Skin epidermis (tissue), 12 donors: ENCODE measurements at regions not wholly inside any gene's neighbourhood (a gene's known extent, or its start where the extent isn't known, plus 50 kb on each side); places are given as distances from the start of the nearest gene placed in this dataset.

Source experiments
- H3K27ac ChIP-seq, 21 experiments: fragments of 200-600 bp; sonication (generic) in 11 of 21; one replicate each; pipeline ENCODE4 v1.5.0; 2020; ENCODE audit warnings: mild to moderate bottlenecking in 3 of 21, inconsistent platforms in 2 of 21, moderate library complexity in 2 of 21
- H3K4me3 ChIP-seq, 7 experiments: fragments of 200-600 bp; sonication (generic) in 2 of 7; one replicate each; pipeline ENCODE4 v1.5.0; 2020; ENCODE audit warnings: inconsistent platforms in 2 of 7, mild to moderate bottlenecking in 2 of 7, moderate library complexity in 1 of 7

- Histone ChIP-seq H3K27ac (no peak overlapping the region), H3K4me3 (no peak overlapping the region)
Observed at GRCh38 chr1:79374397-79374796, 367.9 kb upstream of the ADGRL4 start.

GRCh38 chr1:79373481-79374125 is 367.1 kb upstream of the ADGRL4 start:
- no peak overlapping the region for H3K4me3 ChIP-seq
- no peak overlapping the region for H3K27ac ChIP-seq

GRCh38 chr1:79371802-79372201 is 365.3 kb upstream of the ADGRL4 start:
- Histone ChIP-seq H3K4me3 (no peak overlapping the region), H3K27ac (no peak overlapping the region)

GRCh38 chr1:79369091-79369490 is 362.6 kb upstream of the ADGRL4 start:
- H3K4me3 ChIP-seq = no peak overlapping the region
- no peak overlapping the region for H3K27ac ChIP-seq

- H3K4me3 ChIP-seq = no peak overlapping the region
- H3K27ac ChIP-seq = no peak overlapping the region
Observed at GRCh38 chr1:79364896-79365295, 358.4 kb upstream of the ADGRL4 start.

GRCh38 chr1:79363430-79363829 is 356.9 kb upstream of the ADGRL4 start:
- Histone ChIP-seq H3K4me3 (no peak overlapping the region), H3K27ac (no peak overlapping the region)

- no peak overlapping the region for H3K27ac ChIP-seq
- H3K4me3 ChIP-seq = no peak overlapping the region
Observed at GRCh38 chr1:79362470-79362869, 355.9 kb upstream of the ADGRL4 start.

GRCh38 chr1:79355090-79355489 is 348.6 kb upstream of the ADGRL4 start:
- H3K4me3 ChIP-seq = no peak overlapping the region
- H3K27ac ChIP-seq = no peak overlapping the region

- Histone ChIP-seq H3K27ac (no peak overlapping the region), H3K4me3 (no peak overlapping the region)
Observed at GRCh38 chr1:79353224-79353623, 346.7 kb upstream of the ADGRL4 start.

- H3K4me3 ChIP-seq = no peak overlapping the region
Observed at GRCh38 chr1:79326875-79327274, 320.3 kb upstream of the ADGRL4 start.

GRCh38 chr1:79325705-79326104 is 319.2 kb upstream of the ADGRL4 start:
- Histone ChIP-seq H3K27ac (no peak overlapping the region), H3K4me3 (no peak overlapping the region)

More at GRCh38 chr1:79326875-79327274, 320.3 kb upstream of the ADGRL4 start:
- no peak overlapping the region for H3K27ac ChIP-seq

- no peak overlapping the region for H3K27ac ChIP-seq
- H3K4me3 ChIP-seq = no peak overlapping the region
Observed at GRCh38 chr1:79325126-79325525, 318.6 kb upstream of the ADGRL4 start.

- Histone ChIP-seq H3K4me3 (no peak overlapping the region), H3K27ac (peak overlapping the region in 3 of 21 experiments; percentile 14 to 65 (median 56))
Observed at GRCh38 chr1:79323239-79324025, 316.9 kb upstream of the ADGRL4 start.

- H3K27ac ChIP-seq = peak overlapping the region in 3 of 21 experiments; percentile 14 to 54 (median 20)
- H3K4me3 ChIP-seq = no peak overlapping the region
Observed at GRCh38 chr1:79322511-79323027, 316.0 kb upstream of the ADGRL4 start.

- Histone ChIP-seq H3K4me3 (no peak overlapping the region), H3K27ac (no peak overlapping the region)
Observed at GRCh38 chr1:79312438-79312837, 305.9 kb upstream of the ADGRL4 start.

- H3K27ac ChIP-seq = no peak overlapping the region
- H3K4me3 ChIP-seq = no peak overlapping the region
Observed at GRCh38 chr1:79310609-79311008, 304.1 kb upstream of the ADGRL4 start.

- H3K4me3 ChIP-seq = no peak overlapping the region
Observed at GRCh38 chr1:79304131-79304530, 297.6 kb upstream of the ADGRL4 start.

GRCh38 chr1:79303040-79303439 is 296.5 kb upstream of the ADGRL4 start:
- no peak overlapping the region for H3K27ac ChIP-seq
- no peak overlapping the region for H3K4me3 ChIP-seq

More at GRCh38 chr1:79304131-79304530, 297.6 kb upstream of the ADGRL4 start:
- H3K27ac ChIP-seq = no peak overlapping the region

- no peak overlapping the region for H3K27ac ChIP-seq
- no peak overlapping the region for H3K4me3 ChIP-seq
Observed at GRCh38 chr1:79302380-79302930, 295.9 kb upstream of the ADGRL4 start.

GRCh38 chr1:79295967-79296366 is 289.4 kb upstream of the ADGRL4 start:
- Histone ChIP-seq H3K27ac (peak overlapping the region in 1 of 21 experiments; percentile 5), H3K4me3 (no peak overlapping the region)

GRCh38 chr1:79293611-79294010 is 287.1 kb upstream of the ADGRL4 start:
- Histone ChIP-seq H3K4me3 (no peak overlapping the region), H3K27ac (no peak overlapping the region)
